ENCODE measurements at regions not wholly inside any gene's neighbourhood (a gene's known extent, or its start where the extent isn't known, plus 50 kb on each side); places are given as distances from the start of the nearest gene placed in this dataset.

GRCh38 chr5:143732402-143732801 is 79.6 kb upstream of the HMHB1 start:
- no peaks in the 10 kb centered on the region for H4K20me1 ChIP-seq (ENCODE audit: insufficient read depth)
- no peak for TF ChIP-seq CTCF (conservative IDR thresholded peaks at IDR 0.05; ENCODE audit: low read depth, low read length)
- H3K79me2 ChIP-seq (ENCODE audit: insufficient read depth, low read depth): no peaks in the 10 kb centered on the region
- no peak overlapping the region for H3K4me2 ChIP-seq
- H3K4me1 ChIP-seq (ENCODE audit: low read depth, poor library complexity, severe bottlenecking): no peaks in the 10 kb centered on the region
- no peak overlapping the region for H2AFZ ChIP-seq (ENCODE audit: low read depth)
- H3K9ac ChIP-seq: no peak overlapping the region
- H3K36me3 ChIP-seq (ENCODE audit: insufficient read depth): no peaks in the 10 kb centered on the region
- no peaks in the 10 kb centered on the region for H3K27me3 ChIP-seq (ENCODE audit: insufficient read depth, low read depth)
- no peak overlapping the region for H3K27ac ChIP-seq
- no peak overlapping the region for H3K4me3 ChIP-seq (IDR thresholded peaks at IDR 0.05; ENCODE audit: insufficient read depth, low read depth, low read length)

GRCh38 chr5:143730112-143730801 is 81.7 kb upstream of the HMHB1 start:
- Histone ChIP-seq H3K4me3 (IDR thresholded peaks at IDR 0.05; ENCODE audit: insufficient read depth, low read depth, low read length) (no peak overlapping the region), H3K9ac (no peak overlapping the region), H4K20me1 (ENCODE audit: insufficient read depth) (no peaks in the 10 kb centered on the region), H2AFZ (ENCODE audit: low read depth) (no peak overlapping the region), H3K27ac (no peak overlapping the region), H3K4me2 (no peak overlapping the region), H3K36me3 (ENCODE audit: insufficient read depth) (no peaks in the 10 kb centered on the region), H3K79me2 (ENCODE audit: insufficient read depth, low read depth) (no peaks in the 10 kb centered on the region), H3K4me1 (ENCODE audit: low read depth, poor library complexity, severe bottlenecking) (no peaks in the 10 kb centered on the region), H3K27me3 (ENCODE audit: insufficient read depth, low read depth) (no peaks in the 10 kb centered on the region)
- TF ChIP-seq CTCF (conservative IDR thresholded peaks at IDR 0.05; ENCODE audit: low read depth, low read length): no peak

DNA sequence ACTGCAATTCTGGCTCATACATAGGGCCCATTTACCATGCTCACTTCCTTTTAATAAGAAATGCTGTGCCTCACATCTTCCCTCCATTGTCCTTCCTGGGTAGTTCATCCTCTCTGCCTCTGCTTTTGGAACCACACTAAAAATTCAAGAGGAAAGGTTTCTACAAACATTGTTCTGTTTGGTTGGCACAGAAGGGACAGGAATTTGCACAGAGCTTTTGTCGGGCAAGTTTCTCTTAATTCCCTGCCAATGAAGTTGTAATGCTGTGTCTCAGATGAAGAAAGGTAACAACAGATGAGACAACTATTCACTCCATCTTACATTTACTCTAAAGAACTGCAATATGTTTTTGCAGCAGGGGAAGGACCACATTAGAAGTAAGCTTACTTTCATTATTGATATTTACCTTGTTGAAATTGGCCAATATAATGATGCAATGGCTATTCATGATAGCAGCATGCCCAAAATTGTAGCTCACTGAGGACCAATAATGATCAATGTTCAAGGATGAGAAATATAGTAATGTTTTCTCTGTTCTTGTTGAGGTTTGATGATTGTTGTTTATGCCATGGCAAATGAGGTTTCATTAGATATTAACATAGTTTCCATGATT is 82.5 kb upstream of the HMHB1 start:
- Histone ChIP-seq H3K4me3 (IDR thresholded peaks at IDR 0.05; ENCODE audit: insufficient read depth, low read depth, low read length) (no peak overlapping the region), H3K79me2 (ENCODE audit: insufficient read depth, low read depth) (no peaks in the 10 kb centered on the region), H2AFZ (ENCODE audit: low read depth) (no peak overlapping the region), H3K36me3 (ENCODE audit: insufficient read depth) (no peaks in the 10 kb centered on the region), H3K4me2 (no peak overlapping the region), H3K4me1 (ENCODE audit: low read depth, poor library complexity, severe bottlenecking) (no peaks in the 10 kb centered on the region), H3K9ac (no peak overlapping the region), H3K27me3 (ENCODE audit: insufficient read depth, low read depth) (peaks cover under 1% of the 10 kb centered on the region; the same call in 1 of the 2 replicates), H4K20me1 (ENCODE audit: insufficient read depth) (no peaks in the 10 kb centered on the region), H3K27ac (no peak overlapping the region)
- no peak for TF ChIP-seq CTCF (conservative IDR thresholded peaks at IDR 0.05; ENCODE audit: low read depth, low read length)

GRCh38 chr5:143723159-143723558 is 88.8 kb upstream of the HMHB1 start:
- TF ChIP-seq CTCF (conservative IDR thresholded peaks at IDR 0.05; ENCODE audit: low read depth, low read length): no peak
- Histone ChIP-seq H3K9ac (no peak overlapping the region), H3K36me3 (ENCODE audit: insufficient read depth) (no peaks in the 10 kb centered on the region), H4K20me1 (ENCODE audit: insufficient read depth) (no peaks in the 10 kb centered on the region), H3K27ac (no peak overlapping the region), H3K4me1 (ENCODE audit: low read depth, poor library complexity, severe bottlenecking) (peaks cover 8% of the 10 kb centered on the region), H2AFZ (ENCODE audit: low read depth) (no peak overlapping the region), H3K27me3 (ENCODE audit: insufficient read depth, low read depth) (peaks cover 2% of the 10 kb centered on the region; the same call in 1 of the 2 replicates), H3K79me2 (ENCODE audit: insufficient read depth, low read depth) (no peaks in the 10 kb centered on the region), H3K4me3 (IDR thresholded peaks at IDR 0.05; ENCODE audit: insufficient read depth, low read depth, low read length) (no peak overlapping the region), H3K4me2 (no peak overlapping the region)
